NCI-H345 treated with DMSO at 0.1 percent for 48 hours (cell line): ENCODE measurements at regions not wholly inside any gene's neighbourhood (a gene's known extent, or its start where the extent isn't known, plus 50 kb on each side); places are given as distances from the start of the nearest gene placed in this dataset.
"Not testable (repeated sequence)": the region's sequence is repeated elsewhere in the genome, so short reads cannot be mapped to it uniquely, and the experiment has no call there.

ENCODE experiments used
- DNase-seq: peaks from one replicate; lab custom pipeline; 2025; ENCODE audit not compliant: unreplicated experiment; lab: John Stamatoyannopoulos, UW

DNA sequence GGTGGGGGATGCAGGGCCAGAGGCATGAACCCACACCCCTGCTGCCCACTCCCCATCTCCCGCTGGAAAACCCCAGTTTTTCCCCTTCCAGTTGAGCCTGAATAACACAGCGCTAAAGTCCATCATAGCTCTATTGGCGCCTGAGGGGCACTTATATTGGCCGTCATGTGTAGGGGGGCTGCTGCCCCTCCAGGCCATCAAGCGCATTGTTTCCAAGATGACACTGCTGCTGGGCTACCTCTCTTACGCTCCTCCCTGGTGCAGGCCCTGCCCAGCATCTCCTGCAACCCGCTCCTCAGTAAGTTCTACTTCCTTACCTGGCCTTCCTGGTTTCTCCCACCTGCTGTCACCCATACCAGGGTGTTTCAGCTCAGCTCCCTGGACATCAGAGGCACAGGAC is 205.0 kb upstream of the RPL34 start:
- DNase-seq = no peak

- no peak for DNase-seq
These were observed 208.5 kb upstream of the RPL34 start for GRCh38 chr4:108411836-108412235.

- DNase-seq = not testable (repeated sequence)
These were observed 210.7 kb upstream of the RPL34 start for GRCh38 chr4:108409691-108410090.

DNA sequence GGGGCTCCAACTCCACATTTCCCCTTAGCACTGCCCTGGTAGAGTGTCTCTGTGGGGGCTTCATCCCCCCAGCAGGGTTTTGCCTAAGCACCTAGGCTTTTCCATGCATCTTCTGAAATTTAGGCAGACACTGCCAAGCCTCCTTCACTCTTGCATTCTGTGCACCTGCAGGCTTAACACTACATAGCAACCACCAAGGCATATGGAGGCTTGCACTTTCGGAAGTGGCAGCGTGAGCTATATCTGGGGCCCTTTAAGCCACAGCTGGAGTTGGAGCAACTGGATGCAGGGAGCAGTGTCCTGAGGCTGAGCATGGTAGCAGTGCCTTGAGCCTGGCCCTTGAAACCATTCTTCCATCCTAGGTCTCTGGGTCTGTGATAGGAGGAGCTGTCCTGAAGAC is 214.8 kb upstream of the RPL34 start:
- DNase-seq = no peak

- no peak for DNase-seq
These were observed 220.1 kb upstream of the RPL34 start for GRCh38 chr4:108400309-108400708.

DNA sequence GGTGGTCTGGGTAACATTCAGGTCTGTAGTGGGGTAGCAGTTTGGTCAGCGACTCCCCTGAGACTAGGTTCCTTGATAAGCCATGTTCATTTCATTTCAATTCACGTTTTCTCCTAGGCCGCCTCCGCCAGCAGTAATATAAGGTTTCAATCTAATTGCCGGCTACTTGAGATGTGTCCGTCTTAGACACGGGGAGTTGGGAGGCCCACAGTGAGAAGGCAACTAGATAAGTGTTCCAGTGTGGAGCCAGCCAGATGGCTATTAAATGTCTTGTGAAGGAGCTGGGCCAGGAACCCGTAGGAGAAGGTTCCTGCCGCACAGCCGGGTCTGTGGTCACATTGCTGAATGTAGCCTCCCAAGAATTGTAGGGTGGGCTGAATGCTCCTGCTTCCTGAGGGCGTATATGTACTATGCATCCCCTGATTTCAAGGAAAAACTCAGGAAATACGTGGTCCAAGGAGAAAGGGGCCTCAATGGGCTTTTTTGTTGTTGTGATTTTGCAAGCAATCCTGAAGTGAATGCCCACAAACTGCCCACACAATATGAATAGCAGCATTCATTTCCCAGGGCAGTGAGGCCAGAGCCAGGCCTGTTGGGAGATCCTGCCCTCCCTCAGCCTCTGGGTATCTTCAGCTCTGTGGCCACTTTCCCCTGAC is 220.6 kb upstream of the RPL34 start:
- no peak for DNase-seq

- no peak for DNase-seq
These were observed 221.5 kb upstream of the RPL34 start for GRCh38 chr4:108398836-108399235.

DNA sequence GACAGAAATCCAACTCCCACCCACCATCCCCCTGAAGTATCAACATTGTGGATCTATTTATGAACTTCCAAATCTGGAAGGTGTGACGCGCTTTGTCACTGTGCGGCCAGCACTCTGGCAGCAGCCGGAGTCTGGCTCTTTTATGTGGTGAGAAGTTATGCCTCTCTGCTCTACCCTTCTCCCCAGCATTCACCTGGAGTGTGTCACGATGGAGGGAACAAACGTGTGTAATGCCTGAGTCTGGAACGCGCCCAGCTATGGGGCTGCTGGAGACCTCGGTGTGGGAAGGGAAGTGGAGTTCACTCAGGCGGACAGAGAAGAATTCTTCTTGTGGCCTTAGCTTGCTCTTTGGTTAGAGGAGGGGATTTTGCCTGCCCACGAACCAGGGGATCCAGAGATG is 222.1 kb upstream of the RPL34 start:
- DNase-seq = no peak

DNA sequence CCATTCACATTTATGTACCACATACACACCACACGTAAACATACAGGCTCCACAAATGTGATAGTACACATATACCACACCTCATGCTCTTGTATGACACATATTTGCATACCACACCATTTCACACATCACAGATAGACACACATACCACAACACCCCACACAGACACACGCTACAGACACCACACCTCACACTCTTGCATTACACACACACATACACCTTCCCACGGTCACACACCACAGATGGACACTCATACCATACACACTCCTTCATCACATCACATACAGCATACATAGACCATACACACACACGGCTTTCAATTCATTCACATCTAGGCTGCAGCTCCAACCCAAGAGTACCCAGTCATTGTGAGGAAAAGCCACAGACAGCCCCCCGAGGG is 222.5 kb upstream of the RPL34 start:
- no peak for DNase-seq

- no peak for DNase-seq
These were observed 223.4 kb upstream of the RPL34 start for GRCh38 chr4:108396900-108397497.

DNA sequence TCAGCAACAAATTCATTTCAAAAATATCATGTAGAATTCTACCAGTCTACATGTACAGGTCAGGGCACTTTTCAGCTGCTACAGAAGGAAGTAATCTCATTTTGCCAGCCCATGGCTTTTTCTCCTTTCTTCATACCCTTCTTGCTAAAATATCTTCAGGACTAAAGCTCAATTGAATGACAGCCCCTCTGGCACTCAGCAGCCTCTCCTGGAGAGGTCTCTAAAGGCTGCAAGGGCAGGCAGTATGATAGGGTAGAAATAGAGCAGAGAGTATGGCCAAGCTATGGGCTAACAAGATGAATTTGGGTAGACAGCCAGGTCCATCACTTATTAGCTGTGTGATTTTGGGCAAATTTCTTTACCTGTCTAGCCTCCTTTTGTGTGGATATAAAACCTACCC is 224.6 kb upstream of the RPL34 start:
- no peak for DNase-seq

DNA sequence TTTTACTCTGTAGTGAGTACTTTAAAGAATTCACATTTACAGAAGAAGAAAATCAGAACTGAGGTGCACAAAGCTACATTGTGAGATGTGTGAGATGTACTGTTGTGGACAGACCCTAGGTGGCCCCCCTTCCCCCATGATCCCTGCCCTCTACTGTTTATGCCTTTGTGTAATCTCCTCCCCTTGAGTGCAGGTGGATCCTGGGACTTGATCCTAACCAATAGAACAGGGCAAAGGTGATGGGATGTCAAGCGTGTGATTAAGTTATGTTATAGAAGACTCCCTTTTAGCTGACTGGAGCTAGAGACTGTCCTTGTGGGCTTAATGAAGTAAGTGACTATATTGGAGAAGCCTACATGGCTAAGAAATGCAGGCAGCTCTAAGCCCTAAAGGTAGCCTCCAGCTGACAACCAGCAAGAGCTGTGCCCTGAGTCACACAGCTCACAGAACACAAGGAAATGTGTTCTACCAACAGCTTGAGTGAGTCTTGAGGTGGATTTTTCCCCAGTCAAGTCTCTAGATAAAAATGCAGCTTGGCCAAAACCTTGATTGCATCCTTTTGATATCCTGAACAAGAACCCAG is 225.2 kb upstream of the LEF1 start:
- no peak for DNase-seq

- no peak for DNase-seq
These were observed 223.1 kb upstream of the LEF1 start for GRCh38 chr4:108391701-108392455.

DNA sequence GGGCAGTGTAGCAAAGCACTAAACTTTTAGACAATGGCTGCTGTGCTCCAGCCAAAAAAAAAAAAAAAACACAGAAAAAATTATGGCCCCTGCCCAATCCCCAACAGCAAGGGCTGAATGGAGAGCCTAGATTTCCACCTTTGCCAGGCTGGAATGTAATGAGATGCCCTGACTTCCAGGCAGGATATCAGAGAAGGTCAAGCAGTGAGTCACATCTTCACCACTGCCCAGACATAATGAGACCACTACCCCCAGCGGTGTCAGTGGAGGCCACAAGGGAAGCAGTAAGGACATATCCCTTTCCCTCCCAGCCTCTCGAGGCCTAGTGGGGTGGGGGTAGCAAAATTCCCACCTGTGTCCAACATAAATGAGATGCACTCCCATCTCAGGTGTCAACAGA is 216.3 kb upstream of the LEF1 start:
- no peak for DNase-seq

DNA sequence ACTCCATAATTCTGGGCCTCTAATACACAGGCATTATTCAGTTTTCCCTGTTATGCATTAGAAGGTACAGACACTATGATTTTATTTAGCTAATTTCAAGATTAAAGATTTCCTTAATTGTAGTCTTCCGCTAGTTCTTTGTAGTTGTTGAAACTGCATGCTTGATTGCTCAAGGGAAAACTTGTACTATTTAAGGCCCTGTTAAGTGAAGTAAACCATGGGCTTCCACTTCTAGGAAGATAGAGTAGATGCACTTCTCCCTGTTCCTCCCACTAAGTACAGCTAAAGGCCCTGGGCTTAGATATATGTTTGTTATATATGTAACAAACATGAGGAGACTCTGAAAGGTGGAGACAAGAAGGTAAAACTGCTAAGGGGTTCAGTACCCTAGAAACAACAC is 215.8 kb upstream of the LEF1 start:
- DNase-seq = no peak

DNA sequence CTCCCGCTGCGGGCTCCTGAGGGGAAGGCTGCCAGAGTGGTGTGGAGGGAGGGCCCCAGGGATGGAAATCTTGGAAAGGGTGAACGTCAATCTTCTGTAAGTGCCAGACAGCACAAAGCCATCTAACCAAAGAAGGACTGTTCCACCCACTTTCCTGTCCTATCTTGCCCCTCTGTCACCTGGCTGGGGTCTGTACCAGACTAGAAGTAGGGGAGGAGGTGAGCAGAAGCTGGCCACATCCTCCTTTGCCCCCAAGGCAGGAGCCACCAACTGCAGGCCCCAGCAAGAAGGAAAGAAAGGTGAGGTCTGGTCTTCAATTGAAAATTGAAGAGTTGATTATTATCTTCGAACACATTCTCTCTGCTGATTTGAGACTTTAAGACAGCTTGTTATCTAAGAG is 214.4 kb upstream of the LEF1 start:
- no peak for DNase-seq

DNA sequence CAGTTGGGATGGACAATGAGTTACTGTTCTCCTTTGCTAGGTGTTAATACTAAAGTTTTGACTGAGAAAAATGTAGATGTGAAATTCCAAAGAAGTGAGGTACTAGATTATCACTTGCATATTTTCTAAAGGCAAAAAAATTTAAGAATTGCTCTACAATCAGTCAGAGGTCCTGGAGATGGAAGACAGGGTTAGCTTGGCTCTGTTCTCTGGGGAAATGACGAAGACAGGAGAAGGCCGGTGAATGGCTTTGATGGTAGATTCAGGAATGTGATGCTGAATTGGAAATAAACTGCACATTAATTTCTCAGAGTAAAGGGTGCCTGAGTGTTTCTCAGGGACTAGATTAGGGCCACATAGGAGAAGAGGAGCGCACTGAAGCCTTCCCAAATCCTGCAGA is 214.0 kb upstream of the LEF1 start:
- no peak for DNase-seq

GRCh38 chr4:108378164-108378563 is 209.4 kb upstream of the LEF1 start:
- no peak for DNase-seq

DNA sequence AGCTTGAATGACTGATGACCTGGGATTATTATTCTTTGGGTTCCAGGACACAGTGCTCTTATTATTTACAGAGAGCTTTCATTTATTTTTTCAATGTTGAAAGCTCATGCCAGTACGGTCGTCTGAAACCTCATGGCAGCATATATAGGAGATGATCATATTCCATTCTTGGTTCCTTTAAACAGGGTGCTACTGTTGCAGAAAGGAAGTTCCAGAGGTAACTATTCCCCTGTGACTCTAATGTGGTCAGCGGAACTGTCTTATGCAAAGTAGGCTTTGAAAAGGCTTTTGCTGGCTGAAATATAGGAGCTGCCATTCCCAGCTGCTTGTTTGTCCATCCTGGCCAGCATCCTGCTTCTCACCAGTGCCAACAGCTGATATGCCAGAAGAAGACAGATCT is 208.3 kb upstream of the LEF1 start:
- no peak for DNase-seq

DNA sequence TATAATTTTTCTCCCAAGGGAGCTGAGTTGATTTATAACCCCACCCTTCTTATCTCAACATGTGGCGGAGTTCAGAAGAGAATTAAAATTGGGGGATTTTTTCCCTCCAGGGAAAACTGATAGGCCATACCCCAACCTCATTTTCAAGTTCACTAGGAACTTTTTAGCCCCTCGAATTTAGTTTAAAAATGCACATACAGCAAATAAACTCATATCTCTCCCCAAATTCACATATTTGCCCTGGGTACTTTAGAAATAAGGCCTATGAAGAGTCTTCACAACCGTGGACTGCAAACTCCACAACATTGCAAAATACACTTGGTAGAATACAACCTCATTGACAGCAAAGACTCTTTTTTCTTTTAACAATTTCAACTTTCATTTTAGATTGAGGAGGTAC is 206.7 kb upstream of the LEF1 start:
- no peak for DNase-seq

DNA sequence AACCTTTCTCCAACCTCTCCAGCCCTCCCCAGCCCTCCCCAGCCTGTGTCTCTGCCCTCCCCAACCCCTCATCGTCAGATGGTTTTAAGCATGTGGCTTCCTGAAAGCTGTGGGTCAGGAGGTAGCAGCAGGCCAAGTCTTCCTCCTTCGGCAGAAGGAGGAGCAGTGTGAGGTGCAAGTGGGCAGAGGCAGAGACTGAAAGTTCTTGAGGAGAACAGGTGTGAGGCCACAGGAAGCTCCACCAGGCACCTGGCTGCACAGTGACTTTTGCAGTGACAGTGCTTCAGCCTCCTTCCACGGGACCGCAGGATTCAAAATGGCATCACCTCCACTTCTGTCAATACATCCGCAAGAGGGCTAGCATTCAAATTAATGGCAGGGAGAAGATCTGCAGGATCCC is 203.9 kb upstream of the LEF1 start:
- DNase-seq = no peak

GRCh38 chr4:108371282-108371681 is 202.6 kb upstream of the LEF1 start:
- no peak for DNase-seq
